HepG2 (cell line): ENCODE measurements at regions not wholly inside any gene's neighbourhood (a gene's known extent, or its start where the extent isn't known, plus 50 kb on each side); places are given as distances from the start of the nearest gene placed in this dataset.

Source experiments
- ATAC-seq: fragments of 200-7000 bp; cut with Tn5 transposase; 3 replicates; pipeline ENCODE4 v1.9.1; 2020; ENCODE audit warnings: mild to moderate bottlenecking, moderate library complexity
- BruUV-seq: library from RNA; stranded (reverse); fragments of 400-500 nt; replicated peaks from 2 replicates; lab custom pipeline; 2021; lab: Mats Ljungman, UMichigan
- CTCF ChIA-PET: fragments of 300-600 bp; formaldehyde crosslinking; extraction: SDS; loops from one replicate; lab custom pipeline; 2021; ENCODE audit warnings: low total read pairs, inconsistent platforms, low intra/inter-chr PET ratio; lab: Yijun Ruan, JAX
- POLR2A ChIA-PET: fragments of 350-600 bp; sonication (Branson Sonifier 250); formaldehyde crosslinking; loops from one replicate; lab custom pipeline; 2020; ENCODE audit warnings: antibody characterized with exemption, inconsistent platforms; lab: Yijun Ruan, JAX
- DNase-seq: peaks from one replicate; pipeline ENCODE4 v3.0.0-alpha.2; 2015; ENCODE audit warnings: low spot score
- FAIRE-seq: peaks from 3 replicates; lab custom pipeline; 2011; peaks lifted over from hg19 to GRCh38; lab: Jason Lieb, UNC
- H2AFZ ChIP-seq: one replicate; pipeline ENCODE4 v1.6.1; 2011; ENCODE audit warnings: low read length, inconsistent platforms
- H3K27ac ChIP-seq: fragments of 300-600 bp; 3 replicates; pipeline ENCODE4 v1.8.0; 2011; ENCODE audit warnings: mixed run types, mild to moderate bottlenecking, mixed read lengths, low read length, inconsistent platforms; ENCODE audit not compliant: insufficient read depth; ENCODE audit errors: extremely low read length
- H3K27me3 ChIP-seq, 2 experiments: fragments of 200-600 bp in 1 of 2; 2 replicates in 1 of 2; 3 replicates in 1 of 2; pipeline versions ENCODE4 v1.6.0 to v1.8.0; 2011; ENCODE audit warnings: low read length in 2 of 2, mild to moderate bottlenecking in 2 of 2, moderate library complexity in 2 of 2, inconsistent platforms in 1 of 2; ENCODE audit not compliant: insufficient read depth in 2 of 2, control insufficient read depth in 1 of 2
- H3K36me3 ChIP-seq, 2 experiments: fragments of 200-600 bp in 1 of 2; replicated peaks in 1 of 2; 2 replicates in 1 of 2; 3 replicates in 1 of 2; pipeline versions ENCODE4 v1.5.1 to v1.8.0; 2011; ENCODE audit warnings: low read length in 2 of 2, inconsistent platforms in 1 of 2; ENCODE audit not compliant: insufficient read depth in 2 of 2, control insufficient read depth in 1 of 2
- H3K4me1 ChIP-seq: 2 replicates; pipeline ENCODE4 v1.5.1; 2012; ENCODE audit warnings: low read length, inconsistent platforms; ENCODE audit not compliant: insufficient read depth
- H3K4me2 ChIP-seq: 2 replicates; pipeline ENCODE4 v1.6.0; 2011; ENCODE audit warnings: low read depth, low read length, inconsistent platforms
- H3K4me3 ChIP-seq, 3 experiments: fragments of 200-600 bp in 1 of 3; sonication (generic), shearing (Covaris generic) in 1 of 3; replicated peaks in 1 of 3; 2 replicates each; pipeline ENCODE4 v1.5.1; 2011 to 2016; ENCODE audit warnings: low read length in 3 of 3, inconsistent platforms in 2 of 3, low read depth in 2 of 3, mild to moderate bottlenecking in 2 of 3, control low read depth in 1 of 3, mixed read lengths in 1 of 3; ENCODE audit not compliant: insufficient read depth in 1 of 3
- H3K79me2 ChIP-seq: one replicate; pipeline ENCODE4 v1.6.1; 2011; ENCODE audit warnings: low read length, inconsistent platforms; ENCODE audit not compliant: insufficient read depth
- H3K9ac ChIP-seq: 2 replicates; pipeline ENCODE4 v1.6.0; 2011; ENCODE audit warnings: mild to moderate bottlenecking, low read depth, low read length, inconsistent platforms; ENCODE audit not compliant: insufficient read depth
- H3K9me3 ChIP-seq: 2 replicates; pipeline ENCODE4 v1.5.1; 2012; ENCODE audit warnings: mild to moderate bottlenecking, low read length
- H4K20me1 ChIP-seq: 2 replicates; pipeline ENCODE4 v1.6.0; 2011; ENCODE audit warnings: inconsistent platforms, mild to moderate bottlenecking, low read length, moderate library complexity; ENCODE audit not compliant: insufficient read depth
- AKNA ChIP-seq: sonication (generic); formaldehyde crosslinking; IDR thresholded peaks from 2 replicates; pipeline ENCODE4 v1.4.0; 2020; ENCODE audit warnings: missing genetic modification reagents, borderline replicate concordance
- BHLHE40 ChIP-seq: IDR thresholded peaks from 2 replicates; pipeline ENCODE4 v1.6.1; 2011; ENCODE audit warnings: low read length, improper control_type of control experiment
- MBNL3 ChIP-seq: fragments of 250-450 bp; sonication (Bioruptor Pico); conservative IDR thresholded peaks from 2 replicates; pipeline ENCODE4 v1.8.0; 2022; ENCODE audit warnings: mild to moderate bottlenecking, inconsistent platforms
- NPAS2 ChIP-seq: sonication (generic); formaldehyde crosslinking; IDR thresholded peaks from 2 replicates; pipeline ENCODE4 v1.8.0; 2022; ENCODE audit warnings: mild to moderate bottlenecking, missing genetic modification reagents, borderline replicate concordance
- PAF1 ChIP-seq: IDR thresholded peaks from 2 replicates; pipeline ENCODE4 v1.6.1; 2016; ENCODE audit warnings: missing genetic modification reagents, missing compliant biosample characterization
- STAT5B ChIP-seq: sonication (generic); formaldehyde crosslinking; IDR thresholded peaks from 2 replicates; pipeline ENCODE4 v1.4.0; 2020; ENCODE audit warnings: missing genetic modification reagents
- TIGD3 ChIP-seq: sonication (generic); formaldehyde crosslinking; IDR thresholded peaks from 2 replicates; pipeline ENCODE4 v1.5.1; 2020; ENCODE audit warnings: mild to moderate bottlenecking, missing genetic modification reagents, borderline replicate concordance
- ZBTB7A ChIP-seq: sonication (generic); formaldehyde crosslinking; IDR thresholded peaks from 2 replicates; pipeline ENCODE4 v1.8.0; 2022; ENCODE audit warnings: mild to moderate bottlenecking, missing genetic modification reagents
- ZNF550 ChIP-seq: sonication (generic); formaldehyde crosslinking; IDR thresholded peaks from 2 replicates; pipeline ENCODE4 v1.4.0; 2020; ENCODE audit warnings: mild to moderate bottlenecking, missing genetic modification reagents, borderline replicate concordance
- ZNF567 ChIP-seq: sonication (generic); formaldehyde crosslinking; IDR thresholded peaks from 2 replicates; pipeline ENCODE4 v1.8.1; 2023; ENCODE audit warnings: mild to moderate bottlenecking, missing genetic modification reagents, borderline replicate concordance
- ZNF614 ChIP-seq: IDR thresholded peaks from 2 replicates; pipeline ENCODE4 v1.6.1; 2018; ENCODE audit warnings: missing biosample characterization, missing genetic modification reagents, inconsistent platforms, borderline replicate concordance
- WGBS: methylation state at CpG from one replicate; pipeline ENCODE4 v1.1.6; 2017; ENCODE audit warnings: low lambda C conversion rate; 5-methylcytosine and 5-hydroxymethylcytosine counted together
- in situ Hi-C: cut with HindIII; loops from 2 replicates; pipeline ENCODE4 v1.10.0; 2017; ENCODE audit warnings: low pct_unique_long_range_greater_than_20kb; ENCODE audit not compliant: extremely low pct_ligation_motif_present
- intact Hi-C: fragments of 100-400 bp; cut with micrococcal nuclease; formaldehyde crosslinking; loops from one replicate; pipeline ENCODE4 v1.10.0; 2022; ENCODE audit not compliant: unreplicated experiment

- BruUV-seq = no TSS peak
- Histone ChIP-seq H3K9me3 (no peaks in the 10 kb centered on the region), H3K9ac (no peak overlapping the region), H3K4me3 (no peak overlapping the region), H3K4me2 (no peak overlapping the region), H3K79me2 (no peaks in the 10 kb centered on the region), H3K27ac (no peak overlapping the region), H3K36me3 (no peaks in the 10 kb centered on the region), H3K4me1 (no peaks in the 10 kb centered on the region), H4K20me1 (no peaks in the 10 kb centered on the region), H3K27me3 (no peaks in the 10 kb centered on the region), H2AFZ (no peak overlapping the region)
- ChIA-PET CTCF (no interaction called here), POLR2A (no interaction called here)
- FAIRE-seq = no peak
- in situ Hi-C loops = no loop called here
- no peak for ATAC-seq
- no peak for DNase-seq
- WGBS = 93% methylated on average over 4 of the region's 4 CpGs
- intact Hi-C loops = no loop called here
- TF ChIP-seq AKNA = no peak
- TF ChIP-seq ZNF567 (CRISPR knock-in tag) = no peak
- no peak for TF ChIP-seq PAF1 (CRISPR knock-in tag)
- no peak for TF ChIP-seq NPAS2 (CRISPR knock-in tag)
- no peak for TF ChIP-seq MBNL3 (CRISPR knock-in tag)
- no peak for TF ChIP-seq ZNF614 (CRISPR knock-in tag)
- no peak for TF ChIP-seq ZNF550 (CRISPR knock-in tag)
- no peak for TF ChIP-seq TIGD3
- TF ChIP-seq STAT5B (CRISPR knock-in tag) = no peak
- TF ChIP-seq ZBTB7A (CRISPR knock-in tag) = no peak
- TF ChIP-seq BHLHE40 = no peak
Observed at GRCh38 chr14:71474301-71475265, 457.6 kb upstream of the RGS6 start.
